HCT116 (cell line): ENCODE measurements at regions not wholly inside any gene's neighbourhood (a gene's known extent, or its start where the extent isn't known, plus 50 kb on each side); places are given as distances from the start of the nearest gene placed in this dataset.

Source experiments
- ATAC-seq: fragments of 200-7000 bp; cut with Tn5 transposase; 2 replicates; pipeline ENCODE4 v1.9.1; 2020; ENCODE audit warnings: mild to moderate bottlenecking, moderate library complexity
- BruUV-seq: library from RNA; stranded (reverse); fragments of 400-500 nt; replicated peaks from 2 replicates; lab custom pipeline; 2021; lab: Mats Ljungman, UMichigan
- CTCF ChIA-PET: fragments of 300-600 bp; sonication (Branson Sonifier 250); formaldehyde crosslinking; loops from one replicate; lab custom pipeline; 2021; ENCODE audit warnings: antibody characterized with exemption; lab: Charles Lee
- POLR2A ChIA-PET: fragments of 300-600, 350-600 bp; sonication (Branson Sonifier 250); formaldehyde crosslinking; loops from one replicate; lab custom pipeline; 2021; ENCODE audit warnings: antibody characterized with exemption; lab: Charles Lee
- RAD21 ChIA-PET, 2 experiments: fragments of 300-600 bp; sonication (Branson Sonifier 250); formaldehyde crosslinking; loops; one replicate each; lab custom pipeline; 2023; ENCODE audit warnings: low total read pairs in 2 of 2; ENCODE audit not compliant: uncharacterized antibody in 2 of 2, unreplicated experiment in 2 of 2, low non-redundant PET in 1 of 2; lab: Charles Lee
- DNase-seq: peaks from one replicate; pipeline ENCODE4 v3.0.0-alpha.2; 2010; ENCODE audit warnings: low read depth, low spot score
- H2AFZ ChIP-seq: fragments of 200-600 bp; shearing (Covaris generic), sonication (generic); 2 replicates; pipeline ENCODE4 v1.6.1; 2017; ENCODE audit warnings: low read depth, mixed run types, mixed read lengths, antibody characterized with exemption, low read length; ENCODE audit not compliant: poor library complexity, severe bottlenecking
- H3K27ac ChIP-seq: 2 replicates; pipeline ENCODE4 v1.5.1; 2012; ENCODE audit warnings: low read depth, low read length
- H3K27me3 ChIP-seq: fragments of 200-600 bp; sonication (generic); 2 replicates; pipeline ENCODE4 v1.6.1; 2016; ENCODE audit warnings: mixed run types, low read length, mixed read lengths; ENCODE audit not compliant: insufficient read depth
- H3K36me3 ChIP-seq, 2 experiments: fragments of 200-500 bp in 1 of 2; fragments of 200-600 bp in 1 of 2; sonication (Bioruptor generic) in 1 of 2; sonication (generic) in 1 of 2; 2 replicates each; pipeline versions ENCODE4 v1.5.1 to v1.6.1; 2014 to 2016; ENCODE audit warnings: low read length in 2 of 2, inconsistent platforms in 1 of 2, mixed read lengths in 1 of 2, mixed run types in 1 of 2; ENCODE audit not compliant: insufficient read depth in 2 of 2, control insufficient read depth in 1 of 2
- H3K4me1 ChIP-seq, 2 experiments: fragments of 200-600 bp in 1 of 2; sonication (generic) in 1 of 2; 2 replicates each; pipeline versions ENCODE4 v1.5.1 to v1.6.1; 2012 to 2017; ENCODE audit warnings: low read length in 2 of 2, inconsistent platforms in 1 of 2, mild to moderate bottlenecking in 1 of 2, mixed read lengths in 1 of 2, mixed run types in 1 of 2, moderate library complexity in 1 of 2; ENCODE audit not compliant: insufficient read depth in 2 of 2, control insufficient read depth in 1 of 2
- H3K4me2 ChIP-seq: fragments of 200-600 bp; sonication (generic); 2 replicates; pipeline ENCODE4 v1.6.1; 2017; ENCODE audit warnings: mixed run types, low read length, mixed read lengths
- H3K4me3 ChIP-seq, 2 experiments: fragments of 200-600 bp in 1 of 2; sonication (generic) in 1 of 2; replicated peaks in 1 of 2; 2 replicates each; pipeline ENCODE4 v1.5.1; 2011 to 2016; ENCODE audit warnings: low read length in 2 of 2, control low read depth in 1 of 2, low read depth in 1 of 2, mild to moderate bottlenecking in 1 of 2, mixed read lengths in 1 of 2, mixed run types in 1 of 2
- H3K79me2 ChIP-seq: fragments of 200-600 bp; sonication (generic); 2 replicates; pipeline ENCODE4 v1.6.1; 2017; ENCODE audit warnings: mild to moderate bottlenecking, mixed run types, low read length, moderate library complexity, mixed read lengths; ENCODE audit not compliant: insufficient read depth
- H3K9ac ChIP-seq: fragments of 200-600 bp; sonication (generic); 2 replicates; pipeline ENCODE4 v1.6.1; 2016; ENCODE audit warnings: low read length, mixed read lengths
- H3K9me2 ChIP-seq: fragments of 200-600 bp; sonication (generic), shearing (Covaris generic); 2 replicates; pipeline ENCODE4 v1.6.1; 2017; ENCODE audit warnings: mixed run types, mild to moderate bottlenecking, moderate library complexity; ENCODE audit not compliant: insufficient read depth
- H3K9me3 ChIP-seq, 2 experiments: fragments of 200-500 bp in 1 of 2; fragments of 200-600 bp in 1 of 2; sonication (Bioruptor generic) in 1 of 2; sonication (generic) in 1 of 2; 2 replicates each; pipeline ENCODE4 v1.6.1; 2014 to 2017; ENCODE audit warnings: low read length in 2 of 2, mixed read lengths in 2 of 2, inconsistent platforms in 1 of 2, low read depth in 1 of 2, mild to moderate bottlenecking in 1 of 2, mixed run types in 1 of 2, moderate library complexity in 1 of 2; ENCODE audit not compliant: control insufficient read depth in 1 of 2, insufficient read depth in 1 of 2
- H4K20me1 ChIP-seq: fragments of 200-600 bp; sonication (generic), shearing (Covaris generic); 2 replicates; pipeline ENCODE4 v1.6.1; 2017; ENCODE audit warnings: mixed run types, mild to moderate bottlenecking, moderate library complexity; ENCODE audit not compliant: insufficient read depth
- CBX3 ChIP-seq: IDR thresholded peaks from 2 replicates; pipeline ENCODE4 v1.6.1; 2012; ENCODE audit warnings: low read depth
- CEBPB ChIP-seq: IDR thresholded peaks from 2 replicates; pipeline ENCODE4 v1.6.1; 2012; ENCODE audit warnings: low read depth
- EZH2 ChIP-seq: fragments of 200-600 bp; sonication (generic); IDR thresholded peaks from 2 replicates; pipeline ENCODE4 v1.6.1; 2017; ENCODE audit warnings: antibody characterized with exemption, mixed run types
- EZH2phosphoT487 ChIP-seq: fragments of 200-600 bp; IDR thresholded peaks from 2 replicates; pipeline ENCODE4 v1.6.1; 2018; ENCODE audit warnings: antibody characterized with exemption, borderline replicate concordance
- JUND ChIP-seq: IDR thresholded peaks from 2 replicates; pipeline ENCODE4 v1.6.1; 2012
- POLR2A ChIP-seq: IDR thresholded peaks from 2 replicates; pipeline ENCODE4 v1.7.0; 2011; ENCODE audit warnings: borderline replicate concordance; ENCODE audit not compliant: insufficient read depth, insufficient read length; ENCODE audit errors: extremely low read depth
- POLR2AphosphoS5 ChIP-seq: IDR thresholded peaks from 2 replicates; pipeline ENCODE4 v1.6.1; 2011; ENCODE audit warnings: mild to moderate bottlenecking, low read depth, low read length, moderate library complexity
- RAD21 ChIP-seq: IDR thresholded peaks from 2 replicates; pipeline ENCODE4 v1.6.1; 2012; ENCODE audit warnings: low read depth, mild to moderate bottlenecking
- SP1 ChIP-seq: IDR thresholded peaks from 2 replicates; pipeline ENCODE4 v1.6.1; 2012; ENCODE audit warnings: low read depth
- TCF7L2 ChIP-seq: IDR thresholded peaks from 2 replicates; pipeline ENCODE4 v1.7.0; 2011; ENCODE audit warnings: borderline replicate concordance, inconsistent platforms; ENCODE audit not compliant: insufficient read depth, insufficient read length; ENCODE audit errors: extremely low read depth
- YY1 ChIP-seq: IDR thresholded peaks from 2 replicates; pipeline ENCODE4 v1.6.1; 2011; ENCODE audit warnings: low read length, low read depth, moderate library complexity, mild to moderate bottlenecking; ENCODE audit not compliant: insufficient replicate concordance; ENCODE audit errors: extremely low read depth
- ZFX ChIP-seq: fragments of 450-650 bp; IDR thresholded peaks from 2 replicates; pipeline ENCODE4 v1.6.1; 2017
- ZNF274 ChIP-seq: fragments of 200-500 bp; sonication (Bioruptor generic); IDR thresholded peaks from 2 replicates; pipeline ENCODE4 v1.6.1; 2014; ENCODE audit warnings: mild to moderate bottlenecking, low read depth, low read length, inconsistent platforms
- intact Hi-C: fragments of 100-400 bp; cut with micrococcal nuclease; formaldehyde crosslinking; loops from 2 replicates; pipeline ENCODE4 v1.10.0; 2022
- TF ChIP-seq, protein P1 (sequence below), 3 experiments: fragments of 200-600 bp in 1 of 3; sonication (generic) in 1 of 3; IDR thresholded peaks in 2 of 3; conservative IDR thresholded peaks in 1 of 3; 2 replicates each; pipeline ENCODE4 v1.5.1; 2012 to 2017; ENCODE audit warnings: low read depth in 2 of 3, low read length in 2 of 3, antibody characterized with exemption in 1 of 3, borderline replicate concordance in 1 of 3, control low read depth in 1 of 3, mild to moderate bottlenecking in 1 of 3, mixed read lengths in 1 of 3, mixed run types in 1 of 3, moderate library complexity in 1 of 3; ENCODE audit not compliant: insufficient read depth in 1 of 3
- TF ChIP-seq, protein P2 (sequence below): IDR thresholded peaks from 2 replicates; pipeline ENCODE4 v1.6.1; 2012; ENCODE audit warnings: low read depth
- TF ChIP-seq, protein P3 (sequence below): IDR thresholded peaks from 2 replicates; pipeline ENCODE4 v1.6.1; 2011; ENCODE audit warnings: mild to moderate bottlenecking, low read length, moderate library complexity; ENCODE audit not compliant: insufficient replicate concordance; ENCODE audit errors: extremely low read depth
- TF ChIP-seq, protein P4 (sequence below): IDR thresholded peaks from 2 replicates; pipeline ENCODE4 v1.6.1; 2012

DNA sequence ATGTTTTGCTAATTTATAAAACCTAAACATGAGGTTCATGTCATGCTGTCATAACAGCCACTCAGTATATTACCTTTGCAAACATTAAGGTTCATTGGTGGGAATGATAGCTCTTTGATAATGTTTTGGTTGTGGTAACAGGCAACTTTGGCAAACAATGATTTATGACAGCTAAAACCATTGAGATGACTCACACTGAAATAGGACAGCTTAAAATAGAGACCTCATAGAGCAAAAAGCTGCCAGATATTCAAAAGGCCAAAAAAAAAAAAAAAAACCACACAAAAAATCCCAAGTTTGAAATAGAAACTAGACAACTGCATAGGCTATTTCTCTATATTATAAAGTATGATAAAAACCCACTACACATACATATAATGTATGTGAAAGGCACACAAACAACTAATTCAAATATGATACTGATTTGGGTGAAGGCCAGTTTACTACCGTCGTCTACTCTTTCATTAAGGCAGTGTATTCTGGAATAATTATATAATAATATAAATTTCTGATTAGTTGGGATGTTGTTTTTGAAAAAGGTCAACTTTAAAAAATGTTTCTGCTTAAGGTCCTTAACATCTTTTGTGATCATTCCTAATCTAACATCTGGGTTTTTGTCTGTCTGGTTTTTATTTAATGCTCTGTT lies 646.0 kb upstream of the PITX2 start:
- ChIA-PET CTCF (no interaction called here), RAD21 (no interaction called here), POLR2A (no interaction called here)
- TF ChIP-seq CBX3, result no peak
- TF ChIP-seq, protein P1, sequence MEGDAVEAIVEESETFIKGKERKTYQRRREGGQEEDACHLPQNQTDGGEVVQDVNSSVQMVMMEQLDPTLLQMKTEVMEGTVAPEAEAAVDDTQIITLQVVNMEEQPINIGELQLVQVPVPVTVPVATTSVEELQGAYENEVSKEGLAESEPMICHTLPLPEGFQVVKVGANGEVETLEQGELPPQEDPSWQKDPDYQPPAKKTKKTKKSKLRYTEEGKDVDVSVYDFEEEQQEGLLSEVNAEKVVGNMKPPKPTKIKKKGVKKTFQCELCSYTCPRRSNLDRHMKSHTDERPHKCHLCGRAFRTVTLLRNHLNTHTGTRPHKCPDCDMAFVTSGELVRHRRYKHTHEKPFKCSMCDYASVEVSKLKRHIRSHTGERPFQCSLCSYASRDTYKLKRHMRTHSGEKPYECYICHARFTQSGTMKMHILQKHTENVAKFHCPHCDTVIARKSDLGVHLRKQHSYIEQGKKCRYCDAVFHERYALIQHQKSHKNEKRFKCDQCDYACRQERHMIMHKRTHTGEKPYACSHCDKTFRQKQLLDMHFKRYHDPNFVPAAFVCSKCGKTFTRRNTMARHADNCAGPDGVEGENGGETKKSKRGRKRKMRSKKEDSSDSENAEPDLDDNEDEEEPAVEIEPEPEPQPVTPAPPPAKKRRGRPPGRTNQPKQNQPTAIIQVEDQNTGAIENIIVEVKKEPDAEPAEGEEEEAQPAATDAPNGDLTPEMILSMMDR (IDR thresholded peaks at IDR 0.05 in 2 of 3, conservative IDR thresholded peaks at IDR 0.05 in 1 of 3; ENCODE audit: borderline replicate concordance in 1 of 3, insufficient read depth in 1 of 3, low read depth in 2 of 3, low read length in 2 of 3), result no peak
- no peak for TF ChIP-seq SP1
- TF ChIP-seq, protein P2, sequence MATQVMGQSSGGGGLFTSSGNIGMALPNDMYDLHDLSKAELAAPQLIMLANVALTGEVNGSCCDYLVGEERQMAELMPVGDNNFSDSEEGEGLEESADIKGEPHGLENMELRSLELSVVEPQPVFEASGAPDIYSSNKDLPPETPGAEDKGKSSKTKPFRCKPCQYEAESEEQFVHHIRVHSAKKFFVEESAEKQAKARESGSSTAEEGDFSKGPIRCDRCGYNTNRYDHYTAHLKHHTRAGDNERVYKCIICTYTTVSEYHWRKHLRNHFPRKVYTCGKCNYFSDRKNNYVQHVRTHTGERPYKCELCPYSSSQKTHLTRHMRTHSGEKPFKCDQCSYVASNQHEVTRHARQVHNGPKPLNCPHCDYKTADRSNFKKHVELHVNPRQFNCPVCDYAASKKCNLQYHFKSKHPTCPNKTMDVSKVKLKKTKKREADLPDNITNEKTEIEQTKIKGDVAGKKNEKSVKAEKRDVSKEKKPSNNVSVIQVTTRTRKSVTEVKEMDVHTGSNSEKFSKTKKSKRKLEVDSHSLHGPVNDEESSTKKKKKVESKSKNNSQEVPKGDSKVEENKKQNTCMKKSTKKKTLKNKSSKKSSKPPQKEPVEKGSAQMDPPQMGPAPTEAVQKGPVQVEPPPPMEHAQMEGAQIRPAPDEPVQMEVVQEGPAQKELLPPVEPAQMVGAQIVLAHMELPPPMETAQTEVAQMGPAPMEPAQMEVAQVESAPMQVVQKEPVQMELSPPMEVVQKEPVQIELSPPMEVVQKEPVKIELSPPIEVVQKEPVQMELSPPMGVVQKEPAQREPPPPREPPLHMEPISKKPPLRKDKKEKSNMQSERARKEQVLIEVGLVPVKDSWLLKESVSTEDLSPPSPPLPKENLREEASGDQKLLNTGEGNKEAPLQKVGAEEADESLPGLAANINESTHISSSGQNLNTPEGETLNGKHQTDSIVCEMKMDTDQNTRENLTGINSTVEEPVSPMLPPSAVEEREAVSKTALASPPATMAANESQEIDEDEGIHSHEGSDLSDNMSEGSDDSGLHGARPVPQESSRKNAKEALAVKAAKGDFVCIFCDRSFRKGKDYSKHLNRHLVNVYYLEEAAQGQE, result no peak
- no peak for TF ChIP-seq JUND
- TF ChIP-seq EZH2, result no peak
- TF ChIP-seq, protein P3, sequence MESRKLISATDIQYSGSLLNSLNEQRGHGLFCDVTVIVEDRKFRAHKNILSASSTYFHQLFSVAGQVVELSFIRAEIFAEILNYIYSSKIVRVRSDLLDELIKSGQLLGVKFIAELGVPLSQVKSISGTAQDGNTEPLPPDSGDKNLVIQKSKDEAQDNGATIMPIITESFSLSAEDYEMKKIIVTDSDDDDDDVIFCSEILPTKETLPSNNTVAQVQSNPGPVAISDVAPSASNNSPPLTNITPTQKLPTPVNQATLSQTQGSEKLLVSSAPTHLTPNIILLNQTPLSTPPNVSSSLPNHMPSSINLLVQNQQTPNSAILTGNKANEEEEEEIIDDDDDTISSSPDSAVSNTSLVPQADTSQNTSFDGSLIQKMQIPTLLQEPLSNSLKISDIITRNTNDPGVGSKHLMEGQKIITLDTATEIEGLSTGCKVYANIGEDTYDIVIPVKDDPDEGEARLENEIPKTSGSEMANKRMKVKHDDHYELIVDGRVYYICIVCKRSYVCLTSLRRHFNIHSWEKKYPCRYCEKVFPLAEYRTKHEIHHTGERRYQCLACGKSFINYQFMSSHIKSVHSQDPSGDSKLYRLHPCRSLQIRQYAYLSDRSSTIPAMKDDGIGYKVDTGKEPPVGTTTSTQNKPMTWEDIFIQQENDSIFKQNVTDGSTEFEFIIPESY, result no peak
- TF ChIP-seq POLR2AphosphoS5, result no peak
- TF ChIP-seq YY1, result no peak
- TF ChIP-seq, protein P4, sequence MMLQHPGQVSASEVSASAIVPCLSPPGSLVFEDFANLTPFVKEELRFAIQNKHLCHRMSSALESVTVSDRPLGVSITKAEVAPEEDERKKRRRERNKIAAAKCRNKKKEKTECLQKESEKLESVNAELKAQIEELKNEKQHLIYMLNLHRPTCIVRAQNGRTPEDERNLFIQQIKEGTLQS, result no peak
- TF ChIP-seq POLR2A, result no peak
- TF ChIP-seq CEBPB, result no peak
- no peak for TF ChIP-seq RAD21
- TF ChIP-seq TCF7L2, result no peak
- TF ChIP-seq ZNF274, result no peak
- no peak for TF ChIP-seq EZH2phosphoT487
- no peak for TF ChIP-seq ZFX
- Histone ChIP-seq H3K27me3 (no peaks in the 10 kb centered on the region), H3K9me3 (no peaks in the 10 kb centered on the region), H2AFZ (no peak overlapping the region), H3K4me1 (no peaks in the 10 kb centered on the region), H3K36me3 (no peaks in the 10 kb centered on the region), H3K27ac (no peak overlapping the region), H3K4me3 (no peak overlapping the region), H3K9me2 (no peaks in the 10 kb centered on the region), H3K79me2 (no peaks in the 10 kb centered on the region), H3K9ac (no peak overlapping the region), H3K4me2 (no peak overlapping the region), H4K20me1 (no peaks in the 10 kb centered on the region)
- intact Hi-C loops, result no loop called here
- no TSS peak for BruUV-seq
- DNase-seq, result no peak
- ATAC-seq, result no peak
